Stimulated activated CD8-positive, alpha-beta memory T cell treated with anti-CD3 and anti-CD28 coated beads, Interleukin-7, amount 100 ng/mL, for 4 hours (primary cell): ENCODE measurements at regions not wholly inside any gene's neighbourhood (a gene's known extent, or its start where the extent isn't known, plus 50 kb on each side); places are given as distances from the start of the nearest gene placed in this dataset.
A peak's percentile ranks its signal among the peaks of the same experiment; 100 is the strongest.
"Not testable (repeated sequence)": the region's sequence is repeated elsewhere in the genome, so short reads cannot be mapped to it uniquely, and the experiment has no call there.

Source experiments
- DNase-seq, 2 donors: peaks; one replicate each; pipeline ENCODE4 v3.0.0-alpha.2; 2020; ENCODE audit warnings: low read depth in 2 of 2

DNA sequence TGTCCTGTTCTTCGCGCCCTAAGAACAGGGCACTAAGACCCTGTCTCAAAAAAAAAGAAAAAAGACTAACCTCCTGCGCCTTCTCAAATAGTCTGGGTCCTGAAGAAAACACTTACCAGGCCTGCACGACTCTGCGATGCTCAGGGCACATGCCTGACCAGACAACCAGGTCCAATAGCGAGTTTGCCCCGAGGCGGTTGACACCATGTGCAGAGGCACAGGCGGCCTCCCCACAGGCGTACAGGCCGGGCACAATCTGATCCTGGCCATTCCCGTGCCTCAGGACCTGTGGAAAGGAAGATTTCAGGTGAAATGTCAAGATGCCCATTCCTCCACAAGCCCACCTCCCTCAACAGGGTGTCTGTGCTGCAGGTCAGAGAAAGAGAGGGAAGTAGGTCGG, 65.9 kb upstream of the TNK2 start:
- not testable (repeated sequence) for DNase-seq

DNA sequence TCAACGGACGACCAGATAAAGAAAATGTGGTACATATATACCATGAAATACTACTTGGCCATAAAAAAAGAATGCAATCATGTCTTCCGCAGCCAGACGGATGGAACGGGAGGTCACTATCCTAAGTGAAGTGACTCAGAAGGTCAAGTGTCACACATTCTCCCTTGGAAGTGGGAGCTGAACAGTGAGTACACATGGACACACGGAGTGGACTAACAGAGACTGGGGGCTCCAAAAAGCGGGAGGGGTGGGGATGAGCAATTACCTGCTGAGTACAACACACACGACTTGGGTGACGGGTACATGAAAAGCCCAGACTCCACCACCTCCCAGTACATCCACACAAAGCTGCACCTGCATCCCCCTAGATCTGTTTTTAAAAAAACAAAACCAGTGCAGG, 62.5 kb upstream of the TNK2 start:
- DNase-seq: not testable (repeated sequence)

DNA sequence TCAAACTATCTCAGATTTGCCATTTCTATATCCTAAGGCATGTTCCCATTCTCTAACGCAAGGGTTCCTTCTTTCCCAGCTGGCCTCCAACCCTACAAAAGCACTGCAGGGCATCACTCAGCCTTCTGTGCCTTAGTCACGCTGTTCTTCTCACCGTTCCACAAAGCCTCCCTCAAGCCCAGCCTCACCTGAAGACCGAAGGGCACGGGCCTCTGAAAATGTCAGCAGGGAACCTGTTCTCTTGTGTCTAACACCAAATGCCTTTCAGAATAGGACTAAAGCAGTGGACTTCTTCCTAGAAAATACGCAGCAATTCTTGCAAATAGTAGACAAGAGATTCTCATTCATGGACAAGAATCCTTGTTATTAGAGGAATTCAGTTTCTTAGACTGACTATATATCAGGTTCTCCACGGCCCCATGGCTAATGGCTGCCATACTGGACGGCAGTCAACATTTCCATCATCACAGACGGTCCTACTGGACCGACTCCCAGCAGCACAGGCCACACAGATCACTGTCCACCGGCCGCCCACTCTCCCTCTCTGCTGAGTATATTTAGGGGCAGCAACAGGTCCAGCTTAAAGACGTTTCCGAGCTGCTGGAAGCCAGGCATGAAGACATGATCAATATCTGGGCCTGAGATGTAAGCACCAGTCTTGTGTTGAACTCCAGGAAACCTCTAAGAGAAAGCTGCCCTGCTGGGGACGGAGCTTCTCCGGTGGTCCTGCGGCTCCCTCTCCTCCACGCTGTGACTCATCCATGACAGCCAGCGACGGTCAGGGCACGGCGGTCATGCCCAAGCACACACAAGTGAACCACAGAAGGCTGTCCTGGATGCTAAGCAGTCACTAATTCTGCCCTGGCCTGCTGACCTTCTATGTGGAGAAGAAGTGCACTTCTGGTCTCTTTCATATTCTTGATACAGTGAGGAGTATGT, 61.8 kb upstream of the TNK2 start:
- not testable (repeated sequence) for DNase-seq

DNA sequence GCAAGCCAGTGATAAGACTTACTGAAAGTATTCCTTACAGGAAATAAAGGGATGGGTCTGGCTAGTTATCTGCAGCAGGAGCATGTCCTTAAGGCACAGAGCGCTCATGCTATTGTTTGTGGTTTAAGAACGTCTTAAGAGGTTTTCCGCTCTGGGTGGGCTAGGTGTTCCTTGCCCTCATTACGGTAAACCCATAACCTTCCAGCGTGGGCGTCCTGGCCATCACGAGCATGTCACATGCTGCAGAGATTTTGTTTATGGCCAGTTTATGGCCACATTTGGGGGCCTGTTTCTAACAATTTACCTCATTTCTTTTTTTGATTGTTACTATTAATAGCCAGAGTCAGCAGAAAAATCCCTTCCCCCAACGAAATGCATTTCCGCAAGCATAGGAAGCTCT, 61.0 kb upstream of the TNK2 start:
- not testable (repeated sequence) for DNase-seq

DNA sequence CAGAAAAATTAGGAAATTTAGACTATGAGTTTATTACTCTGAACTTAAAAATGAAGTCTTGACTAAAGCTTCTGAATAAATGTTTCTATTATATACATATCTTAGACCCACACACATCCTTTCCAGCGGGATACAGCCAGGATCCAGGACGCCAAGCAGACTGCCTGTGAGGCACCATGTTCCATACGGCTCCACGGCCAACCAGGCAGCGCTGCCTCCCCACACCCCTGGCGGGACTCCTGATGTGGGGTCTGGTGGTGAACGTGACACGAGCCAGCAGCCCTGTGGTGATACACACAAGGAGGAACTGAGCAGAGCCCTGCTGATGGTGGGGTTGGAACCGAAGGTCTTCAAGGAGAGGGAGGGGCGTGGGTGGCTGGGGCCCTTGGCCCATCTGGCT, 59.8 kb upstream of the TNK2 start:
- not testable (repeated sequence) for DNase-seq

DNA sequence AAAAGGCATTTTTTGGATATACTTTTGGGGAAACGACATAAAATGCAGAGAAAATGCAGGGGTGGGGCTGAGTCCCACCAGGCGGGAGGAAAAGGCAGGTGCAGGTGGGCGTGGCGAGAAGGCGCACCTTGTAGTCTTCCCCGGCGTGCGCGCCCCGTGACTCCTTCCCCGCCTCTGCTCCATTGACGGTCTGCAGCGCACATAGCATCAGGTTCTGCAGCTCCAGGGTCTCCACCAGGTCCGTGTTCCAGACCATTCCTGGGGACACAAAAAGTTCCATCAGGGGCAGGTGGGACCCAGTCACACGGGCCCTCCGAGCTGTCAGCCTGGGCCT, 59.0 kb upstream of the TNK2 start:
- not testable (repeated sequence) for DNase-seq

DNA sequence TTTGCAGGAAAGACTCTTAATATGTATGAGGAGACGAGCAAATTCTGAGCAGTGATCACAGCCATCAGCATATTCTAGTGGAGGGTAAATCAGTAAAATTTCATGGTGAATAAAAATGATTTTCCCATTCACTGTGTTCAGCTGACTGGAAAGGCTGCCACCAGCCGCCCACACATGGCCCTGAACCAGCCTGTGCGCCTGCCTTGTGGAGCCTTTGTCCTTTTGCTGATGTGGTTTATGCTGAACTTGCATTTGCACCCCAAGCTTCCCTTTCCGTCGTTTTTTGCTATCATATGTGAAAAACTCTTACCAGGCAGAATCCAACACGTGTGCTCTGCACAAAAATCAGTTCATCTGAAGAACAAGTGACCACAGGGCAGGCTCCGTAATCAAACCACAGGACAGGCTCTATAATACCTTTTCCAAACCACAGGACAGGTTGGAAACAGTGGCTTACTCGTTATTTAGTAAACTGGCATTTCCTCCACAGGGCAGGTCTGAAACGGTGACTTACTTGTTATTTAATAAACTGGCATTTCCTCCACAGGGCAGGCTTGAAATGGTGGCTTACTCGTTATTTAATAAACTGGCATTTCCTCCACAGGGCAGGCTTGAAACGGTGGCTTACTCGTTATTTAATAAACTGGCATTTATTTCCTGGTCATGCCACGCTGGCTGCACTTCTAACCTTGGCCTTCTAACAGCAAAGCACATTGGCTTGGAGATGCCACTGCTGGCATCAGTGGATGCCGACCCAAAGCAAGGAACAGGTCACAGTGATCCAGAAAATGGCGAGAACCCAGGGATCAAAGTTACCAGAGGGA, 58.4 kb upstream of the TNK2 start:
- not testable (repeated sequence) for DNase-seq

DNA sequence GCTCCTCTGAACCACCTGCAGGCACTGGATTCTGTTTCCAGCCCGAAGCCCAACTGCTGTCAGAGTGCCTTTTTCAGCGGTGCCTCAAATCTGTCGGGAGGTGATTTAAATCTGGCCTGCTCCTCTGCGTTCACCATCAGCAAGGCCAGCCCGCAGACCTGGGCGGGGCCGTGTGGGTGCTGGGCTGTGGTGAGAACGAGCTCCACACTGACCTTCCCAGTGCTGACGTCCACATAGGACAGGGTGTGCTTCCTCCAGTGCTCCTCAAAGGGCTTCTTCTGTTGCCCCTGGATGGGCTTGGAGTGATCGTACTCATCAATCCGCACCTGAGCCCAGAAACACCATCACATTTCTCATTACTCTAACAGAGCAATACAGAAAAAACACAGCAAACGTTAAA, 56.9 kb upstream of the TNK2 start:
- DNase-seq: not testable (repeated sequence)

DNA sequence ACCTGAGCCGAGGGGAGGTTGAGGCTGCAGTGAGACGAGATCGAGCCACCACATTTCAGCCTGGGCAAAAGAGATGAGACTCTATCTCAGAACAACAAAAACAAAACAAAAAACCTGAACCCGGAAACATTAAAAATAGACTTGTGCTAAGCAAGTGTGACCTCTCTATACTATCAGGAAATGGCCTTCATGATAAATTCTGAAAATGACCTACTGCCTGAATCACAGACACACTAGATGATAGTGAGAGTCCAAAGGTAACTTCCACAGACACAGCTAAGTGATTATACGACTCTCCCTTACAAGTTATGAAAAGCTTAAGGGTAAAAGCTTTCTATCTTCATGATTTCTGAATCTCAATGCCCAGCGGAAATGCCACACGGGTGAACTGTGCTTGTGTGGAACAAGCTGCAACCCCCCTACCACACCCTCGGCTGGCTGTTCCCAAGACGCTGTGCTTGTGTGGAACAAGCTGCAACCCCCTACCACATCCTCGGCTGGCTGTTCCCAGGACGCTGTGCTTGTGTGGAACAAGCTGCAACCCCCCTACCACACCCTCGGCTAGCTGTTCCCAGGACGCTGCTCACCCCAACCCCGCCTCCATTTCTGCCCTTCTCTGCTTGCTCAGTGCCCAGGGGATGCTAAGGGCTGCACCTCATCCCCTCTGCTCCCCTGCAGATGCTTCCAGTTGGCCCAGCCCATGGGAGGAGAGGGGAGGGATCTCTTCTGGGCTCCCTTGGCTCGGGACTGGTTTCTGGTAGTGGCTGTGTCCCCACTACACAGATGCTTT, 56.2 kb upstream of the TNK2 start:
- not testable (repeated sequence) for DNase-seq

DNA sequence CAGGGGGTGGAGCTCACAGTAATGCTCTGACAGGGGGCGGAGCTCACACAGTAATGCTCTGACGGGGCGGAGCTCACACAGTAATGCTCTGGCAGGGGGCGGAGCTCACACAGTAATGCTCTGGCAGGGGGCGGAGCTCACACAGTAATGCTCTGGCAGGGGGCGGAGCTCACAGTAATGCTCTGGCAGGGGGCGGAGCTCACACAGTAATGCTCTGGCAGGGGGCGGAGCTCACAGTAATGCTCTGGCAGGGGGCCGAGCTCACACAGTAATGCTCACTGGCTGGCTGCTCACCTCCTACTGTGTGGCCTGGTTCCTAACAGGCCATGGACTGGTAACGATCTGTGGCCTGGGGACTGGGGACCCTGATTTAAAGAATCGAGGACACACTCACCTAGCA, 53.9 kb upstream of the TNK2 start:
- DNase-seq: not testable (repeated sequence)

DNA sequence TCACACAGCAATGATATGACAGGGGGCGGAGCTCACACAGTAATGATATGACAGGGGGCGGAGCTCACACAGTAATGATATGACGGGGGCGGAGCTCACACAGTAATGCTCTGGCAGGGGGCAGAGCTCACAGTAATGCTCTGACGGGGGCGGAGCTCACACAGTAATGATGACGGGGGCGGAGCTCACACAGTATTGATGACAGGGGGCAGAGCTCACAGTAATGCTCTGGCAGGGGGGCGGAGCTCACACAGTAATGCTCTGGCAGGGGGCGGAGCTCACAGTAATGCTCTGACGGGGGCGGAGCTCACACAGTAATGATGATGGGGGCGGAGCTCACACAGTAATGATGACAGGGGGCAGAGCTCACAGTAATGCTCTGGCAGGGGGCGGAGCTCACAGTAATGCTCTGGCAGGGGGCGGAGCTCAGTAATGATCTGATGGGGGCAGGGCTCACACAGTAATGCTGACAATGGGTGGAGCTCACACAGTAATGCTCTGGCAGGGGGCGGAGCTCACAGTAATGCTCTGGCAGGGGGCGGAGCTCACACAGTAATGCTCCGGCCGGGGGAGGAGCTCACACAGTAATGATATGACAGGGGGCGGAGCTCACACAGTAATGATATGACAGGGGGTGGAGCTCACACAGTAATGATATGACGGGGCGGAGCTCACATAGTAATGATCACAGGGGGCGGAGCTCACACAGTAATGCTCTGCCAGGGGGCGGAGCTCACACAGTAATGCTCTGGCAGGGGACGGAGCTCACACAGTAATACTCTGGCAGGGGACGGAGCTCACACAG, 52.8 kb upstream of the TNK2 start:
- peak in 1 of 2 donors; percentile 12 for DNase-seq

DNA sequence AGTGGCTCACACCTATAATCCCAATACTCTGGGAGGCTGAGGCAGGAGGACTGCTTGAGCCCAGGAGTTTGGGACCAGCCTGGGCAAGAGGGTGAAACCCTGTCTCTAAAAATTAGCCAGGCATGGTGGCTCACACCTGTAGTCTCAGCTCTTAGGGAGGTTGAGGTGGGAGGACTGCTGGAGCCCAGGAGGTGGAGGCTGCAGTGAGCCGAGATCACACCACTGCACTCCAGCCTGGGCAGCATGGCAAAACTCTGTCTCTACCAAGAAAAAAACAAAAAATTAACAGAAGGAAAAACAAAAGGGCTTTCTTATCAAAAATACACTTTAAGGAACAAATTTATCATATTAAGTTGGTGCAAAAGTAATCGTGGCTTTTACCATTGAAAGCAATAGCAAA, 51.8 kb upstream of the TNK2 start:
- DNase-seq: not testable (repeated sequence)

DNA sequence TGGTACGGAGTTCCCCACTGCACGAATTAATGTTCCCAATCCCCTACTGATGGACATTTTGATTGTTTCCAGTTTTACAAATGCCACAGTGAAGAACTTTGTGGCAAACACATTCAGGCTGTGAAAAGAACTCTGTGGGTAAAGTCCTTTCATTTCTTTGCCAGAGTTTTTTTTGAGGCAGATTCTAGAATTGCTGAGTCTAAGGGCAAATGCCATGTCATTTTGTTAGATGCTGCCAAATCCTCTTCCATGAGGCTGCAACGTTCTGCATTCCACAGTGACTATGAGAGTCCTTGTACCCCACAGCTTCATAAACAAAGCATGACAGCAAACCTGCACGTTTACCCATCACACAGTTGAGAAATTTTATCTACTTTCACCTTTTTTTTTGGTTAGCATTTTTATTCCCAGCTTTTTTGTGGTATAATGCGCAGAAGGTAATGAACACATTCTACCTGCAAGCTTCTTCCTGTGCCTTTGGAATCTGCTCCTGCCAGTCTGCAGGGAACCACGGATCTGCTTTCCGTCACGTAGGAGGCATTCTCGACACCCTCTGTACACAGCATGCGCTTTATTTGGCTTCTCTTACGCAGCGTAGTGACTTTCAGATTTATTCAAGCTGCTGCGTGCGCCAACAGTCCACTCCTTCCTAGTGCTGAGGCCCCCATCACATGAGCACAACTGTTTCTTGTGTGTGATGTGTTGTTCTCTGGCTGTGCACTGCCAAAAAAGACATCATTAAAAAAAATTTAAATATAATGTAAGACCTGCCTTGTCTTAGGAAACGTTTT, 51.2 kb upstream of the TNK2 start:
- DNase-seq: not testable (repeated sequence)

DNA sequence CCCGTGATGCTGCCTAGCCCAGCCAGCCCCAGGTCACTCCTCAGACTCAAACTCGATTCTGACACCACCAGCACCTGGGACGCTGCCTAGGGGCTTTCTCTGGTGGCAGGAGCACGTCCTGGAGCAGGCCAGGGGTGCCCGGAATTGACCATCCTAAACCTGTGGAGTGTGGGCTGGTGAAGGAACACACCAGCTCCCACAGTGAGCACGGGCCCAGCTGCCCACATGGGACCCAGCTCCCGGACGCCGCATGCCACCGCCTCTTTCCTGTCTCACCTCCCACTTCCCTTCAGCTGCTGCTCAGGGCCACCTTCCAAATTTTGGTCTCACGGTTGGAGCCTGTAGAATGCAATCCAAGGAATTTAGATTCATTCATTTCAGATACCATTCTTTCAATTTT, 50.4 kb upstream of the TNK2 start:
- DNase-seq: not testable (repeated sequence)
